H9 (cell line): ENCODE measurements at regions not wholly inside any gene's neighbourhood (a gene's known extent, or its start where the extent isn't known, plus 50 kb on each side); places are given as distances from the start of the nearest gene placed in this dataset.
A peak's percentile ranks its signal among the peaks of the same experiment; 100 is the strongest.

ENCODE experiments used
- DNase-seq: peaks from one replicate; pipeline ENCODE4 v3.0.0-alpha.2; 2017
- H2AFZ ChIP-seq: one replicate; pipeline ENCODE4 v1.6.1; 2013; ENCODE audit warnings: mild to moderate bottlenecking, low read length, control low read depth, moderate library complexity
- H2AK5ac ChIP-seq: 2 replicates; pipeline ENCODE4 v1.6.1; 2013; ENCODE audit warnings: low read length, control low read depth, mixed read lengths; ENCODE audit not compliant: insufficient read length
- H2BK120ac ChIP-seq: one replicate; pipeline ENCODE4 v1.6.1; 2013; ENCODE audit warnings: low read depth, mild to moderate bottlenecking, low read length, control low read depth, inconsistent platforms; ENCODE audit not compliant: poor library complexity, severe bottlenecking
- H2BK12ac ChIP-seq: 2 replicates; pipeline ENCODE4 v1.6.1; 2013; ENCODE audit warnings: low read length, control low read depth, mixed read lengths, low read depth; ENCODE audit not compliant: insufficient read length
- H2BK15ac ChIP-seq: 2 replicates; pipeline ENCODE4 v1.6.1; 2013; ENCODE audit warnings: low read depth, low read length, control low read depth
- H2BK20ac ChIP-seq: one replicate; pipeline ENCODE4 v1.6.1; 2013; ENCODE audit warnings: low read depth, mild to moderate bottlenecking, low read length, control low read depth, inconsistent platforms; ENCODE audit not compliant: poor library complexity, severe bottlenecking
- H2BK5ac ChIP-seq: 2 replicates; pipeline ENCODE4 v1.6.1; 2013; ENCODE audit warnings: low read length, control low read depth, mixed read lengths; ENCODE audit not compliant: insufficient read length
- H3K14ac ChIP-seq: 2 replicates; pipeline ENCODE4 v1.6.1; 2013; ENCODE audit warnings: low read length, control low read depth; ENCODE audit not compliant: insufficient read depth
- H3K18ac ChIP-seq: 2 replicates; pipeline ENCODE4 v1.6.1; 2013; ENCODE audit warnings: low read depth, mild to moderate bottlenecking, mixed read lengths, low read length, control low read depth; ENCODE audit not compliant: insufficient read length
- H3K23ac ChIP-seq: 2 replicates; pipeline ENCODE4 v1.6.1; 2013; ENCODE audit warnings: low read length, control low read depth, mixed read lengths, low read depth; ENCODE audit not compliant: insufficient read length
- H3K23me2 ChIP-seq: 2 replicates; pipeline ENCODE4 v1.6.1; 2013; ENCODE audit warnings: low read depth, mild to moderate bottlenecking, mixed read lengths, low read length, control low read depth; ENCODE audit not compliant: insufficient read length, poor library complexity, severe bottlenecking
- H3K27ac ChIP-seq: 2 replicates; pipeline ENCODE4 v1.5.1; 2013; ENCODE audit warnings: low read length, control low read depth, mixed read lengths, low read depth; ENCODE audit not compliant: insufficient read length
- H3K27me3 ChIP-seq: 2 replicates; pipeline ENCODE4 v1.6.1; 2013; ENCODE audit warnings: low read length, control low read depth, inconsistent platforms; ENCODE audit not compliant: insufficient read depth
- H3K4ac ChIP-seq: 2 replicates; pipeline ENCODE4 v1.6.1; 2013; ENCODE audit warnings: low read depth, mild to moderate bottlenecking, control low read depth, inconsistent platforms, low read length, moderate library complexity
- H3K4me1 ChIP-seq: 2 replicates; pipeline ENCODE4 v1.6.1; 2013; ENCODE audit warnings: low read length, control low read depth, inconsistent platforms; ENCODE audit not compliant: insufficient read depth
- H3K4me2 ChIP-seq: 2 replicates; pipeline ENCODE4 v1.6.1; 2013; ENCODE audit warnings: low read length, control low read depth, mixed read lengths; ENCODE audit not compliant: insufficient read length, insufficient read depth
- H3K56ac ChIP-seq: 2 replicates; pipeline ENCODE4 v1.6.1; 2013; ENCODE audit warnings: low read depth, mild to moderate bottlenecking, mixed read lengths, low read length, control low read depth; ENCODE audit not compliant: insufficient read length
- H3K79me1 ChIP-seq: 2 replicates; pipeline ENCODE4 v1.6.1; 2013; ENCODE audit warnings: low read depth, mild to moderate bottlenecking, moderate library complexity, low read length, control low read depth, inconsistent platforms; ENCODE audit not compliant: insufficient read depth, poor library complexity, severe bottlenecking
- H3K79me2 ChIP-seq: 2 replicates; pipeline ENCODE4 v1.6.1; 2013; ENCODE audit warnings: low read length, control low read depth, inconsistent platforms; ENCODE audit not compliant: insufficient read depth
- H3K9ac ChIP-seq: 2 replicates; pipeline ENCODE4 v1.6.1; 2013; ENCODE audit warnings: low read length, control low read depth, mixed read lengths; ENCODE audit not compliant: insufficient read length; ENCODE audit errors: extremely low read depth
- H3K9me3 ChIP-seq: one replicate; pipeline ENCODE4 v1.6.1; 2013; ENCODE audit warnings: low read depth, low read length, inconsistent platforms; ENCODE audit not compliant: control insufficient read depth
- H3T11ph ChIP-seq: one replicate; pipeline ENCODE4 v1.6.1; 2013; ENCODE audit warnings: mild to moderate bottlenecking, low read length, control low read depth, inconsistent platforms
- H4K20me1 ChIP-seq: one replicate; pipeline ENCODE4 v1.6.1; 2013; ENCODE audit not compliant: control insufficient read depth, insufficient read length, insufficient read depth
- H4K5ac ChIP-seq: 2 replicates; pipeline ENCODE4 v1.6.1; 2013; ENCODE audit warnings: low read depth, mild to moderate bottlenecking, mixed read lengths, low read length, control low read depth; ENCODE audit not compliant: insufficient read length
- H4K8ac ChIP-seq: replicated peaks from 2 replicates; pipeline ENCODE4 v1.6.1; 2013; ENCODE audit warnings: low read length, control low read depth, mixed read lengths, low read depth; ENCODE audit not compliant: insufficient read length
- H4K91ac ChIP-seq: 2 replicates; pipeline ENCODE4 v1.6.1; 2013; ENCODE audit warnings: low read depth, mild to moderate bottlenecking, moderate library complexity, mixed read lengths, low read length, control low read depth; ENCODE audit not compliant: insufficient read length
- H3K27ac Mint-ChIP-seq, 3 experiments: 2 replicates in 2 of 3; 3 replicates in 1 of 3; pipeline ENCODE4 v1.8.0; 2020 to 2021; ENCODE audit warnings: mixed read lengths in 3 of 3, mild to moderate bottlenecking in 1 of 3, moderate library complexity in 1 of 3
- H3K27me3 Mint-ChIP-seq: 2 replicates; pipeline ENCODE4 v1.8.0; 2021; ENCODE audit warnings: low read depth, mild to moderate bottlenecking, moderate library complexity, mixed read lengths
- H3K36me3 Mint-ChIP-seq, 3 experiments: 2 replicates in 2 of 3; 3 replicates in 1 of 3; pipeline ENCODE4 v1.8.0; 2020 to 2021; ENCODE audit warnings: low read depth in 3 of 3, mixed read lengths in 3 of 3; ENCODE audit not compliant: insufficient read depth in 1 of 3
- H3K4me1 Mint-ChIP-seq, 2 experiments: 2 replicates each; pipeline ENCODE4 v1.8.0; 2020; ENCODE audit warnings: mixed read lengths in 2 of 2
- H3K4me3 Mint-ChIP-seq, 2 experiments: 2 replicates in 1 of 2; 3 replicates in 1 of 2; pipeline ENCODE4 v1.8.0; 2020 to 2021; ENCODE audit warnings: mild to moderate bottlenecking in 2 of 2, mixed read lengths in 2 of 2, moderate library complexity in 1 of 2
- H3K9me3 Mint-ChIP-seq, 2 experiments: 2 replicates in 1 of 2; 3 replicates in 1 of 2; pipeline ENCODE4 v1.8.0; 2020; ENCODE audit warnings: mild to moderate bottlenecking in 2 of 2, mixed read lengths in 2 of 2, moderate library complexity in 1 of 2
- WGBS: extraction: QIAGEN DNeasy Blood & Tissue Kit; methylation state at CpG from one replicate; pipeline ENCODE4 v1.1.7; 2013; ENCODE audit warnings: missing lambda C conversion rate, low lambda C conversion rate, mixed read lengths; ENCODE audit not compliant: insufficient read length; ENCODE audit errors: extremely low coverage; 5-methylcytosine and 5-hydroxymethylcytosine counted together
- TF ChIP-seq, protein P1 (sequence below): fragments of 200-600 bp; sonication (generic); conservative IDR thresholded peaks from 3 replicates; pipeline ENCODE4 v1.8.0; 2021; ENCODE audit warnings: antibody characterized with exemption, mild to moderate bottlenecking

DNA sequence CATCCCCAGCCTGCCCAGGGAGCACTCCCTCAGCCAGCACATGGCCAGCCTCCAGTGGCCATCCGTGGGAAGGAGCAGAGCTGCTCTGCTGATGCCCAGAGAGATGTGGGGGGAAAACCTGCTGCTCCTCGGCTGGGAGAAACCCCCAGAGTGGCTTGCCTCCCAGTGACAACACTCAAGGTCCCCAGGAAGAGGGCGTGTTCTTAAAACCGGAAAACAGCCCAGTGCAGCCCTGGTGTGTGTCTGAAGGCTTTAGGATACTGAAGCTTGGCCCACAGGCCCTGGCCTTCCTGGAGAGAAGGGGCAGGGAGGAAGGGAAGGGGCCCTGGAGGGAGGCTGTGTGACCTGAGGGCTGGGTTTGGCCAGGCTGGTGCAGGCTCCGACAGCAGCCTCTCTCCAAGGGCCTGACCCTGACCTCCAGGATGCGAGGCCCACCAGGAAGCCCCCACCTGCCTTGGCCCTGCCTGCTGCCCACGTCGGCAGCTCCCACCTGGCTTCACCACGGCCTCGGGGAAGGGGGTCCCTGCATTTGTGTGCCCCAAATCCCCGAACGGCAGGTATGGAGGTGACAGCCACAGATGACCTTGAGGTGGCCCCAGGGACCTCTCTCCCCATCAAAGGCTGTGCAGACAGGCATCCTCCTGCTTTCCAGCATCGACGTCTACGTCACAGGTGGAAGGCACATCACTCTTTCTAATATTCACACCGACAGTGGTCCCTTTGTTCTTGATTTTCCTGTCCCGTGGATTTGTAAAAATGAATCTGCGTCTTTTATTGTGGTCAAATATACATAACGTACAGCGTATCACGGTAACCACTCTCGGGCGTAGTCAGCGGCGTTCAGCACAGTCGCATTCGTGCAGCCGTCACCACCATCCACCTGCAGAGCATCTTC is 190.0 kb upstream of the C14orf180 start:
- Histone ChIP-seq H2BK12ac (no peak overlapping the region), H3K4ac (no peak overlapping the region), H2AK5ac (no peak overlapping the region), H3K4me2 (no peak overlapping the region), H3K27me3 (no peaks in the 10 kb centered on the region), H3K9ac (no peak overlapping the region), H3K14ac (no peak overlapping the region; the same call in 1 of the 2 replicates), H3T11ph (no peak overlapping the region), H3K18ac (no peak overlapping the region), H3K79me2 (no peaks in the 10 kb centered on the region), H3K23me2 (no peaks in the 10 kb centered on the region), H2BK15ac (no peak overlapping the region), H3K27ac (no peak overlapping the region), H3K23ac (no peak overlapping the region), H3K79me1 (no peaks in the 10 kb centered on the region), H4K20me1 (no peaks in the 10 kb centered on the region), H4K8ac (no peak overlapping the region), H2BK120ac (no peak overlapping the region), H4K5ac (no peak overlapping the region), H3K9me3 (no peaks in the 10 kb centered on the region), H2BK20ac (no peak overlapping the region), H4K91ac (no peak overlapping the region), H2AFZ (no peak overlapping the region), H3K56ac (no peak overlapping the region), H3K4me1 (no peaks in the 10 kb centered on the region), H2BK5ac (no peak overlapping the region)
- DNase-seq: peak; percentile 19
- TF ChIP-seq, protein P1, sequence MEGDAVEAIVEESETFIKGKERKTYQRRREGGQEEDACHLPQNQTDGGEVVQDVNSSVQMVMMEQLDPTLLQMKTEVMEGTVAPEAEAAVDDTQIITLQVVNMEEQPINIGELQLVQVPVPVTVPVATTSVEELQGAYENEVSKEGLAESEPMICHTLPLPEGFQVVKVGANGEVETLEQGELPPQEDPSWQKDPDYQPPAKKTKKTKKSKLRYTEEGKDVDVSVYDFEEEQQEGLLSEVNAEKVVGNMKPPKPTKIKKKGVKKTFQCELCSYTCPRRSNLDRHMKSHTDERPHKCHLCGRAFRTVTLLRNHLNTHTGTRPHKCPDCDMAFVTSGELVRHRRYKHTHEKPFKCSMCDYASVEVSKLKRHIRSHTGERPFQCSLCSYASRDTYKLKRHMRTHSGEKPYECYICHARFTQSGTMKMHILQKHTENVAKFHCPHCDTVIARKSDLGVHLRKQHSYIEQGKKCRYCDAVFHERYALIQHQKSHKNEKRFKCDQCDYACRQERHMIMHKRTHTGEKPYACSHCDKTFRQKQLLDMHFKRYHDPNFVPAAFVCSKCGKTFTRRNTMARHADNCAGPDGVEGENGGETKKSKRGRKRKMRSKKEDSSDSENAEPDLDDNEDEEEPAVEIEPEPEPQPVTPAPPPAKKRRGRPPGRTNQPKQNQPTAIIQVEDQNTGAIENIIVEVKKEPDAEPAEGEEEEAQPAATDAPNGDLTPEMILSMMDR: no peak
- no CpG with 5 or more reads among the region's 28 CpGs for WGBS
- H3K27me3 Mint-ChIP-seq: no peaks in the 10 kb centered on the region
- H3K9me3 Mint-ChIP-seq: no peaks in the 10 kb centered on the region
- H3K27ac Mint-ChIP-seq: peak overlapping the region in 1 of 3 experiments; percentile 48; a peak in 1 of 7 replicates
- H3K4me3 Mint-ChIP-seq: no peak overlapping the region
- H3K4me1 Mint-ChIP-seq: peaks cover 11 to 20% of the 10 kb centered on the region in 2 experiments
- no peaks in the 10 kb centered on the region for H3K36me3 Mint-ChIP-seq
